ENCODE measurements at regions not wholly inside any gene's neighbourhood (a gene's known extent, or its start where the extent isn't known, plus 50 kb on each side); places are given as distances from the start of the nearest gene placed in this dataset.

GRCh38 chr1:218211241-218211640 lies 73.9 kb upstream of the RRP15 start (continued):
- TF ChIP-seq KDM5A (IDR thresholded peaks at IDR 0.05; ENCODE audit: low read length) (no peak), GTF2F1 (IDR thresholded peaks at IDR 0.05; ENCODE audit: borderline replicate concordance, low read depth, low read length) (no peak), TAF1 (IDR thresholded peaks at IDR 0.05; ENCODE audit: low read depth, low read length) (no peak), RBBP5 (IDR thresholded peaks at IDR 0.05; ENCODE audit: borderline replicate concordance, low read depth, low read length) (no peak)
